Stimulated activated CD8-positive, alpha-beta memory T cell treated with anti-CD3 and anti-CD28 coated beads, Interleukin-15, amount 100 ng/mL, for 24 hours (primary cell): ENCODE measurements at regions not wholly inside any gene's neighbourhood (a gene's known extent, or its start where the extent isn't known, plus 50 kb on each side); places are given as distances from the start of the nearest gene placed in this dataset.
"Not testable (repeated sequence)": the region's sequence is repeated elsewhere in the genome, so short reads cannot be mapped to it uniquely, and the experiment has no call there.

Source experiments
- DNase-seq: peaks from one replicate; pipeline ENCODE4 v3.0.0-alpha.2; 2020; ENCODE audit warnings: low read depth

DNA sequence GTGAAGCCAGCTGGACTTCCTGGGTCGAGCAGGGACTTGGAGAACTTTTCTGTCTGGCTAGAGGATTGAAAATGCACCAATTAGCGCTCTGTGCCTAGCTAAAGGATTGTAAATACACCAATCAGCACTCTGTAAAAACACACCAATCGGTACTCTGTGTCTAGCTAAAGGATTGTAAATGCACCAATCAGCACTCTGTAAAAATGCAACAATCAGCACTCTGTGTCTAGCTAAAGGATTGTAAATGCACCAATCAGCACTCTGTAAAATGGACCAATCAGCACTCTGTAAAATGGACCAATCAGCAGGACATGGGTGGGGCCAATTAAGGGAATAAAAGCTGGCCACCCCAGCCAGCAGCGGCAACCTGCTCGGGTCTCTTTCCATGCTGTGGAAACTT, 97.3 kb upstream of the GALNT15 start:
- not testable (repeated sequence) for DNase-seq

DNA sequence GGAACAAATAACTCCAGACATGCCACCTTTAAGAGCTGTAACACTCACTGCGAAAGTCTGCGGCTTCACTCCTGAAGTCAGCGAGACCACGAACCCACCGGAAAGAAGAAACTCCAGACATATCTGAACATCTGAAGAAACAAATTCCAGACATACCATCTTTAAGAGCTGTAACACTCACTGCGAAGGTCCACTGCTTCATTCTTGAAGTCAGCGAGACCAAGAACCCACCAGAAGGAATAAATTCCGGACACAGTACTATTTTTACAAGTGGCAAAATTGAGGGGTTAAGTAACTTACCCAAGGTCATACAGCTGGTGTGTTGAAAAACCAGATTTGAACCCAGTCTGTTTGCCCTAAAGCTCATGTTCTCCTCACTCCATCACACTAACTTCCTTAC, 96.8 kb upstream of the GALNT15 start:
- DNase-seq = not testable (repeated sequence)

DNA sequence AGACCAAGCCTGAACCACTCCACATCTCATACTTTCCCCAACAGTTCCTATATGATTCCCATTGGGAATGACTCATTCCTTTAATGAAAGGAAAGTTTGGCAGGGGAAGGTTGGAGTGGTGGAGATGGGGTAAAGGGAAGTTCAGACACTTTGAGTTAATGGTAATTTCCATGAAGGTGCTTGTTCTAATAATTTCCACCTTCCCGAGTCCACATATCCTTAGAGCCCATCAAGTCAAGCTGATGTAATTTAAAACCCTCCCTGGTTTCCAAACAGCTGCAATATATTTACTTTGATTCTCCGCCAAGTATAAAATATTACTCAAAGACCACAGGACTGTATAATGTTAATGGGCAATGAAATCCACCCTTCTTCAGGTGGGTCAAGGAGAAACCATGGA, 95.0 kb upstream of the GALNT15 start:
- no peak for DNase-seq

DNA sequence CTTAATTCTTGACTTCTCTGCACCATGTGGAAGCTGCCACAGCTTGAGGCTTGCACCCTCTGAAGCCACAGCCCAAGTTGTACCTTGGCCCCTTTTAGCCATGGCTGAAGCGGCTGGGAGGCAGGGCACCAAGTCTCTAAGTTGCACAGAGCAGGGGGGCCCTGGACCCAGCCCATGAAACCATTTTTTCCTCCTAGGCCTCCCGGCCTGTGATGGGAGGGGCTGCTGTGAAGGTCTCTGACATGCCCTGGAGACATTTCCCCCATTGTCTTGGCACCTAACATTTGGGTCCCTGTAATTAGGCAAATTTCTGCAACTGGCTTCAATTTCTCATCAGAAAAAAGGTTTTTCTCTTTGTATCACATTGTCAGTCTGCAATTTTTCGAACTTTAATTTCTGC, 92.8 kb upstream of the GALNT15 start:
- DNase-seq = no peak

DNA sequence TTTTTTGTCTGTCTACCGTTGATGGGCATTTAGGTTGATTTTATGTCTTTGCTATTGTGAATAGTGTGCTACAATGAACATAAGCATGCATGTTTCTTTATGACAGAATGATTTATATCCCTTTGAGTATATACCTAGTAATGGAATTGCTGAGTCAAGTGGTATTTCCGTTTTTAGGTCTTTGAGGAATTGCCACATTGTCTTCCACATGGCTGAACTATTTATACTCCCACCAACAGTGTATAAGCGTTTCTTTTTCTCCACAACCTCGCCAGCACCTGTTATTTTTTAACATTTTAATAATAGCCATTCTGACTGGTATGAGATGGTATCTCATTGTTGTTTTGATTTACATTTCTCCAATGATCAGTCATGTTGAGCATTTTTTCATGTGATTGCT, 89.6 kb upstream of the GALNT15 start:
- no peak for DNase-seq

DNA sequence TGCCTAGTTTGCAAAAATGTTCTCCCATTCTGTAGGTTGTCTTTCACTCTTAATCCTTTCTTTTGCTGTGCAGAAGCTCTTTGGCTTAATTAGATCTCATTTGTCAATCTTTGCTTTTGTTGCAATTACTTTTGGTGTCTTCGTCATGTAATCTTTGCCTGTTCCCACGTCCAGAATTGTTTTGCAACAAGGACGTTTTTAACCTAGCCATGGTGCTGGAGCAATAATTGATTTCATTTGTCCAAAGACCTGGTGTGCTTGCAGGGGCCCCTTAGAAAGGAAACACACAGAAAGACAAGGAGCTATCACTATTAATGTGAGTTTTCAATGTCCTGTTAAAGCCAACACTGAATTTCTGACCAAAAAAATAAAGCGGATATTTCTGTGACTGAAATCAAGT, 89.1 kb upstream of the GALNT15 start:
- no peak for DNase-seq

DNA sequence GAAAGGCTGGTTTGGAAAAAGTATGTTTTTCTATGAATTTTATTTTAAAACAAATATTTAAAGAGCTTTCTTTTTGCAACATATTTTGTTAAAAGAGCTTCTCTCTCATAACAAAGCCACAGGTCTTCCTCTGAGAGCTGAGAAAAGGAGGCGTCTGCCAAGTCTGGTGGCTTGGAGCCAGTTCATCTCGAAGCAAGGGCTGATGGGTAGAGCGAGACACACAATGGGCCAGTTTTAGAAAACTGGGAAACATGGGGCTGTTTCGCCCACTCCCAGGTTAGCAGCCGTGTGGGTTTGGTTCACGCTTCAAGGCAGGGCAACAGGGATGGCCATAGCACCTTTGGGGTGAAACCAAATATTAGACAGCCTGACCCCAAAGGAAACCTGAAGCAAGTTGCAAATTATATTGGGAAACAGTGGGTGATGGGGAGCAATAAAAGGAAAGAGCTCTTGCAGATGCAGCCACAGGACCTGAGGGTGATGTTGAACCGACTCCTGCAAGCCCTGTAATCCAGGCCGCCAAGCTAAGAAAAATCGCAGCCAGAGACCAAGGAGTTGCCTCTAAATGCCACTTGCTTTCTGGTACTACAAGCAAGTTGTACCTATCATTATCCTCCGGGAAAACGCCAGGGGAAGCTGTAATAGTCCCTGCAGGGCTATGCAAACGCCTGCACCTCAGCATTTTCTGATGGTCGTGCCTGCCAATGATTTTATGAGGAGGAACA, 88.4 kb upstream of the GALNT15 start:
- no peak for DNase-seq

DNA sequence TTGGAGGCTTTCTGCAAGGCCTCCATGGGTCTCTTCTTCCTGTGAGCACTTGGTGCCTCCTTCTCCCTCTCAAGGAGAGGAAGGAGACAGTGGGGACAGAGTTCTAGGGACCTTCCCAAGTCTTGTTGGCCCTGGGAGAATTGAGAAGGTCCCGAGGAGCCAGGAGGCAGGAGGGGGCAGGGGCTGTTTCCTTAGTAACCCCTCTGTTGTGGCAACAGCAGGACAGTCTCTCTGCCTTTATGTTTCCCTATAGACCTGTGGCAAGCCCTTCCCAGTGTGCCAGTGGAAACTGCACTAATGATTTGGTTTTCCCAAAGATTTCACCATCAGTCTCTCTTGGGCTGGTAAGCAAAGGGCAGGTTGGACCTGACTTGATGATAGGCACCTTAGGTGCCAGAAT, 87.8 kb upstream of the GALNT15 start:
- DNase-seq = no peak

DNA sequence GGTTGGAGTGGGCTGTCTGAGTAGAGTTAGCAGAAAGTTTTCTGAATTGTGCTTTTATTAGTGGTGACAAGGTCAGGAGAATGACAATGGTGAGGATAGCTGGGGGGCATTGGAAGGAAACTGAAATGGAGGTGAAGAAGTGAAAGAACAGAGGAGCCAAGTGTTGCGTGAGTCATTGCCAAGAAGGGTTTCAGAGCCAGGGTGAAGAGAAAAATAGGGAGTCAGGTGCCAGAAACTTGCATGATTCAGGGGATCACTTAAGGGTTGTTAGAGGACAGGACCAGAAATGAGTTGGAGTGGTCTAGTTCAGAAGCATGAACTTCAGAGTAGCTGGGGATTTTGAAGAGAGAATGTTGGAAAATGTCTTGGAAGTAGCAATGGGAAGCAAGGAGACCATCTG, 86.0 kb upstream of the GALNT15 start:
- DNase-seq = no peak

DNA sequence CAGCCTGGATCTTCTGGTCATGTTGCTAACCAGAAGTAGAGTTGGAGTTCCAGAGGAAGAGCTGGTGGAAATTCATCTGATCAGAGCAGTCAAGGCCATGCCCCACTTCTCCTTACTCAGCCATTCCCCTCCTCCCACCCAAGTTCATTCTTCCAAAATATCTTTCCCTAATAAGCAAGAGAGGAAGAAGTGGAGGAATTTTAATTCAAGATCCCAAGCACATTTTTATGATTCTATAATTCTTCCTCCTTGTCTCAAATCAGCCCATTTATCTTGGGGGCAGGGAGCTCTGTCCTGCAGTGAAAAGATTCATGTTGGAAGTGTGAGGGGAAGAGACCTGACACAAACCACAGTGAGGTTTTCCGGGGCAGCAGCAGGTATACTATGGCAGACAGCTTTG, 85.0 kb upstream of the GALNT15 start:
- DNase-seq = no peak

DNA sequence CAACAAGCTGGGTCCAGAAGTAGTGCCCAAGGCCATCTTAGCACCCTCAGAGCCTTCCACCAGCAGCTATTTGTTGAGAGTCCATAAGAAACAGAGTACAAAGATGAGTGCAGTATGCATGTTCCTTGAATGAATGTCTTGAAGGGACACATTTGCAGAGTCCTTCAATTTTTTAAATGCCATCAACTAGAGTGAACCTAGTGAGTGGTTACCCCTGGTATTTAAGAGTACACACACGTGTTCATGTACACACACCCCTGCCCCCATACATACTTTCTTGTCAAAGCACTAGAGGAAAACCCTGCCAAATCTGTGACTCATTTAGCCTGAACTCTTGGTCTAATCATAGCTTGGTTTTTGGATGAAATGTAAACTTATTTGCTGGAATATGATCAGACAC, 84.5 kb upstream of the GALNT15 start:
- no peak for DNase-seq

DNA sequence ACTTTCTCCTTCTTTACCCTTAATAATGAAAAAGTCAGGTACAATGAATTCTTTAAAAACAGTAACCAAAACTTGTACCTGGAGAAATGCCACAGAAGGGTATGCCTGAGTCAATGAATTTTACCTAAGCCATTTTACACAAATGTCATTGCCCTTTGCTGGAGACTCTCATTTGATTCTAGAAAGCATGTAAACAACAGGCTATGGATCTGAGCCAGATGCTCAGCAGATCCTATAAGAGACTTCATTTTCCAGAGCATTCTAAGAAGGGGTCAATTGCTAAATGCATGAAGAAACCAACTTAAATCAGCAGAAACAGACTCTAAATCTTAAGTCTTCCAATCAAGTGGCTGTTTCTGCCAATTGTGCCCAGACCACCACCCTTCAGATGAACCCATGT, 83.8 kb upstream of the GALNT15 start:
- DNase-seq = no peak

DNA sequence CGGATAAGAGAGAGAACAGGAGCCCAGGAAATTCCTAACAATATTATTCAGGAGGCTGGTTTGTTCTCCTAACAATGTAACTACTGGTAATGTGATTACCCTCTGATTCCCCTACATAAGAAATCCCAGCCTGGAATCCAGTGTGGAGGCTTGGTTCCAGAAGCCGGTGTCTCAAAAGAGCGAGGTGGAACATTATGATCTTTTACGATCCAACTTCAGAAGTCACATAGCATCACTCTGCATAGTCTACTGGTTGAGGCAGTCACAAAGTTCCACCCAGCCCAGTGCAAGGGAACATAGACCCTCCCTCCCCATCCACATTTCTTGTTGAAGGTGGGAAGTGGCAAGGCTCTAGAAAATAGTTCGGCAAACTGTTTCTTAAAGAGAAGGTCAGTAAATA, 81.6 kb upstream of the GALNT15 start:
- no peak for DNase-seq

DNA sequence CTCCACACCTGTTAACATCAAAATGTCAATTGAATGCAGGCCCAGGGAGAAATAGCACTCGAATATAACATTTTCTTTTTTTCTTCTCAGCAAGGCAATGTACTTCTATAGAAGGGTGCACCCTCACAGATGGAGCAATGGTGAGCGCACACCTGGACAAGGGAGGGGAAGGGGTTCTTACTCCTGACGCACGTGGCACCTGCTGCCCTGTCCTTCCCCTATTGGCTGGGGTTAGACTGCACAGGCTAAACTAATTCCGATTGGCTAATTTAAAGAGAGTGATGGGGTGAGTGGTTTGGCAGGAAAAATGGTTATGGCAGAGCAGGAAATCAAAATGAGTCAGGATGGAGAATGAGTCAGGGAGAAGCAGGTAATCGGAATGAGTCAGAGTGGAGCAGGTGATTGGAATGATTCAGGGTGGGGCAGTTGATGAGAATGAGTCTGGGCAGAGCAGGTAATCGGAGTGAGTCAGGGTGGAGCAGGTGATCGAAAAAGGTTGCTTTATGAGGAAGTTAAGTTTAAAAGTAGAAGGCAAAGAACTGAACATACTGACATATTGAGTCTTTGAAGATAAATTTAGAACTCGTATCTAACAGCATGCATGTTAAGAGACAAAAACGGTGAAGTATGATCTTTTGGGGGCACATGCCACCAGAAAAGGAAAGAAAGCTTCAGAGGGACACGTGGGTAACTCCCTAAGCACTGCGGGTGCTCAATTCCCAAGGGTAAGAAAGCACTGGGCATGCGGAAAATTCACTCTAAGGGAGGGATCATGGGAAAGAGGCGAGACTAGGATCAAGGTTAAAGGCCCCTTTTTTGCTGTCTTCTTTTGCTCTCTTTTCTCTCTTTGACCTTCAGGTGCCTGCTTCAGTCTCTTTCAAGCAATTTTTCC, 72.9 kb upstream of the GALNT15 start:
- no peak for DNase-seq

DNA sequence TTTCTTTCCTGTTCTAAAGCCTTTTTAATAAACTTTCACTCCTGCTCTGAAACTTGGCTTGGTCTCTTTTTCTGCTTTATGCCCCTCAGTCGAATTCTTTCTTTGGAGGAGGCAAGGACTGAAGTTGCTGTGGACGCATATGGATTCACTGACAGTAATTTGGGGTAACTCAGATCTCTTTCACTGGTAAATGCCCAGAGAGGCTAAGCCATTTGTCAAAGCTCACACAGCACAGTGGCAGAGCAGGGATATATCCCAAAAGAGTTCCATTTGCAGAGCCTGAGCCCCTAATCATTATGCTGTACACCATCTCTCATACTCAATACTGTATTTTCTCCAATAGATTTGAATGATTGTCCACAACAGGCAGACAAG, 72.3 kb upstream of the GALNT15 start:
- DNase-seq = no peak

DNA sequence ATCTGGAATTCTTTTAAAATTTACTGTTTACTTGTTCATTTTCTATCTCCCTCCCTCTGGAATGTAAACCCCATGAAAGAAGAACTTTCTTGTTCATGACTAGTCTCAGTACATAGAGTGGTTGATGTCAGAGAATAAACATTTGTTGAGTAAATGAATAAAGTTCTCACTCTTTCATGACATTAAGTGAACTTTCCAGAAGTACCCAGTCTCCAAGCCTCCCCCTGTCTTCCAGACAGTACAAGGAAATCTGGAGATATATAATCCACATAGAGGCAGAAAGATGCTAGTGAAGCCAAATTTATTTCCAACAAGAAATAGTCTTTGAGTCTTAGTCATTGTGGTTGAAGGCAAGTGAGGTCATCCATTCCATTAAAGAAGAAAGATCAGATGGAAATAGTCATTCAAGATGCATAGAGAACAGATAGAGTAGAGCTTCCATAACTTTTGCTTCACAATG, 71.5 kb upstream of the GALNT15 start:
- no peak for DNase-seq

DNA sequence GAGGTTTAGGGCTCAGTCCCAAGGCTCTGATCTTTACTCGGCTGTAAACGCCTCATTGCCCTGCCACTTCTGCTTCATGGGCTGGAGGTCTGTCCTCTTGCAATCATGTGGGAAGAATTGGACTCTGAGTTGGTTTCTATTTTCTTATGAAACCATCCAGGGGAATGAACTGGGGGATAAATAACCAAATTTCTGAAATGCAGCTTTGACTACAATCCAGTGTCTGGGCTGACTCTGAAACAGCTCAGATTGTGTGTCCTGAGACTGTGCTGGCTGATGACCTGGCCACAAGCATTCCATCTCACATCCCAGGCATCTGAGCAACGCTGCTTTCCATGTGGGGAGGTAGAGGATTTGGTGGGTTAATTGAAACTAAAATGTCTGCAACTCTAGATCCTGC, 71.0 kb upstream of the GALNT15 start:
- DNase-seq = no peak

DNA sequence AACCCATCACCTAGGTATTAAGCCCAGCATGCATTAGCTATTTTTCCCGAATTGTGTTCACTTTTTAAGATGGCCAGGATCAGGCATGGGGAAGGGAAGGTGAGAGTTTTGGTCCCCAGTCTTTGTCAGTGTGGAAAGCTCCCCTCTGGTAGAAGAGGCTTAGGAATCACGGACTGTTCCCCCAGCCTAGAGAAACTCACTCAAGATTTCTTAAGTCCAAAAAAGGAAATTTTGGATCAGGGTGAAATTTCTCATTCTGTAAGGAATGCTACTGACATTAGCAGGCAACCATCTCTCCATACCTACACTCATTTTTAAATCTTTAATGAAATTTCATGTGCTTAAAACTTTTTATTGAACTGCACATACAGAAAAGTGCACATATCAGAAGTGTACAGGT, 70.3 kb upstream of the GALNT15 start:
- DNase-seq = no peak

DNA sequence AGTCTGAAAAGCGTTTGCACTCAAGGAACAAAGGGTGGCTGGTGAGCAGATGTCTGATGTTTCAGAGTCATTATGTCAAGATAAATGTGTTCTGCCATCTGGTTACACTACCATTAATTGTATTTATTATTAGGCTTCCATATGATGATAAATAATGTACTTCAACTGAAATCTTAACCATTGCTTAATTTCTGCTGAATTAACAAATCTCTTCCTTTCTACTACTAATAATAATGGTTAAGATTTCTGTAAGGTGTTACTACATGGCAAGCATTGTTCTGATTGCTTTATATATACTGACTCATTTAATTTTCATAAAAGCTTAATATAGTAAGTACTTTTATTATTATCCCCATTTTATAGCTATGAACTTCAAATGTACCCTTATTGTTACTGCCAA, 68.4 kb upstream of the GALNT15 start:
- DNase-seq = no peak

DNA sequence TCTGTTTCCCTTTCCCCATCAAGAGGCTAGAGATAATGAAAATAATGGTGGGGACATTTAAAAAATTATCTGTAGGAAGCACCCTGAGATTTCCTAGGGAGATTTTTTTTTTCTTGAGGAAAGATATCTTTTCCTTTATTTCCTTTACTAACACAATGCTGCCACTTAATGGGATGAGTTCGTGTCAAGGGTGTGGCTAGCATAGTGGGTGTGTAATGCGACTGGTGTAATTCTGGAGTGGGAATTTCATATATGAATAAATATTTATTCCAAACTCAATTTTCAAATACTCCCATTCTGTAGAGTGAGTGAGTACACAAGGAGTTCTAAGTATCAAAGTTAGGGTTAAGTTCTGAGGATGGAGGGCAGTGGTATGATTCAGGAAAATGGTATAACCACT, 66.1 kb upstream of the GALNT15 start:
- no peak for DNase-seq

DNA sequence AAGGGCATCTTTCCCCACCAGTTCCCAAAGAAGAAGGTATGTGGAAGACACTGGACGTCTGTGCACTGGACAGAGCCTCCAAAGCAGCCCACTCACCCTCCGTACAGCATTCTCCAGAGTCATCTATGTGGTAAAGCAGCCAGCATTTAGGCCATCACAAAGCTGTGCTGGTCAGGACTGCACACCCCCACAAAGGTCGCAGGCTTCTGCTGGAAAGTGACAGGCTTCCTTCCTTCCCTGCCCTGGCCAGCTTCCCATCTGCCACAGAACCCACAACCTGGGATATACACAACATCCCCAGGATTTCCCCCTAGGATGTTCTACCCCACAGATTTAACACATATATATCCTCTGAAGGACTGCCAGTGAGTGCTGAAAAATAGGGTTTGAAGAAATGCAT, 64.6 kb upstream of the GALNT15 start:
- no peak for DNase-seq

DNA sequence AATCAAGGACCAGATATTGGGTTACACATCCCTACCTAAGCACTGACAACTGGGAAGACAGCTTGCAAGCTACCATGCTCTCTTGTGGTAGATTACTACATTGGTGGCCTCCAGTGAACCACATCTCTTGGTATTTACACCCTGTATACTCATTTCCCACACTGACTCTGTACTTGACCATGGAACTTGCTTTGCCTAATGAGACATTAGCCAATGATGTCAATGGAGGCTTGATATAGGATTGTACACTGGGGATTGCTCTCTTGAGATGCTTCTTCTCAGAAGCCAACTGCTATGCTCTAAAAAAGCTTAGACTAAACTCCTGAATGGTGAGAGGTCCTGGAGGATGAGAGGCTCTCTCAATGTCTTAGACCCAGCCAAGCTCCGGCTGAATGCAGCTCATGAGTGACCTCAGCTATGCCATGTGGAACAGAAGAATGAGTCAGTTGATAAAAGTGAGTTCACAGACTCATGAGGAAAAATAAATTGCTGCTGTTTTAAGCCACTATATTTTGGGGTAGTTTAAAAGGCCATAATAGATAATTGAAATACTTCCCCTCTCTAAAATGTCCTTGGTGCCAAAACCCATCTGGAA, 61.5 kb upstream of the GALNT15 start:
- no peak for DNase-seq

DNA sequence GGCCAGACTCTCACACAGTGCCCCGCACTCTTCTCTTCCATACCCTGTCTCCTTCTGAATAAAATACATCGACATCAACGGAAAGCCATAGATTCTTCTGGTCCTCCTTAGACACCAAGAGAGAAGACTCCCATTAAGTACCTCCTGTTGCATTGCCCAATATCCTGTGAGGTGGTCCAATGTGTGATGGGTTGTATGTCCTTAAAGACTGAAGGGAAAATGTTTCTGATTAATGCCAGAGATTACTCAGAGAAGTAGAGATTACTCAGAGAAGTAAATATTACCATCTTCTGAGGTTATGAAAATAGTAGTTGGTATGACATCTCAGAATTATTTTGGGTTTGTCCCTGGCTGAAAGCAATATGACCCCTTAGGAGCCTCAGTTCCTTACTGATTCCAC, 60.8 kb upstream of the GALNT15 start:
- DNase-seq = no peak
